Mesenteric fat pad (tissue), 1 donor: ENCODE measurements at regions not wholly inside any gene's neighbourhood (a gene's known extent, or its start where the extent isn't known, plus 50 kb on each side); places are given as distances from the start of the nearest gene placed in this dataset.

ENCODE experiments used
- DNase-seq: peaks from one replicate; pipeline ENCODE4 v3.0.0-alpha.2; 2020; ENCODE audit warnings: low spot score
- donor health status: DM: yes; HTN: yes; CAD: no.

DNA sequence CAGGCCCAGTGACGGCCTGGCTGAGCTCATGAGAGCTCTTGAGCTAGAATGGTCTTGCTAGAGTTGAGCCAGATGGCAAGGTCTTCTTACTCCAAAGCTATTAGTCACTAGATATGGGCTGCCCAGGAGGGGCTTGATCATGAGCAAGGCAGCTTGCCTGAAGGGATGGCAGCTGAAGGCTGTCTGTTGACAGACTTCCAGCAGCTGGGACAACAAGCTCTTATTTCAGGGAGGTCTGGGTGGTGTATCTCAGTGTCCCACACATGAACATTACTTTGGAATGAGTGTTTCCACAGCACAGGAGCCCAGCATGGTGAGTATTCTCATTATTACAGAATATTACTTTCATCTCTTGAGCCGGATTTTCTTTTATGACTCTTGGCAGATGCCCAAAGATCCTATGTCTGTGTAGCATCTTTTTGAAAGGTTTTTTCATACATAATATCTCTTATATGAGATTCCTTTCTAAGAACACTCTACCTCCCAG lies 414.1 kb downstream of the ARHGEF28 start:
- DNase-seq = no peak

DNA sequence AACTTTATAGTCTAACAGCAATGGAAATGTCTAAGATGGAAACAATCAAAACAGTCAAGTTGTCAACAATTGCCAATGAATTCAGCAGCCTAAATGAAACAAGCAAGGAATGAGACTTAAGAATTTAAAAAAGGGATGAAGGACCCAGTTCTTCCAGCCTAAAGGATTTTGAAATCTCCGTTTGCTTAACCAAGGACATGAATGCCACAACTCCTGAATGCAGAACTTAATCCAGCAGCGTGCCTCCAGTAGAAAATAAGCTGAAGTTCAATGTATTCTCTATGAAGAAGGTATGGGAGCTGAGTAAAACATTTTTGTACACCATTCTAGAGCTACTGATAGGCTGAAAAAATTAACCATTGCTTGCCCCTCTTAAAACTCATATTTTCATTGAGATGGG lies 411.3 kb downstream of the ARHGEF28 start:
- DNase-seq = no peak

DNA sequence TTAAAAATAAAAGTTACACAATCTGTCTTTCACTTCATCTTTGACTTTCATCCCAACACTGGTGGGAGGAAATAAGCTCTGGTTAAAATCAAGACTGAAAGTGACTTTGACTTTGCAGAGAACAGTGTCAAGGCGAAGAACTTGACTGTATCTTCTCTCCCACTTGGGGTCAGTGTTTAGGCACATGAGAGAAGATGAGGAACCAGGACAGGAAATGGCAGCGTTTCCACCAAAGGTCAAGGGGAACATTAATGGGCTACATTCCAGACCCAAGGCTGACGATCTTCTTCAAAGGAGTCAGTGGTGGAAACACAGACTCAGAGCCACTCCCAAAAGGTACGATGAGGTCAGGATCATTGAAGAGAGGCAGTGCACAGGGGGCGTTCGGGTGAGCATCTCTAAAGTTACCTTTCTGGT lies 409.5 kb downstream of the ARHGEF28 start:
- DNase-seq = no peak

DNA sequence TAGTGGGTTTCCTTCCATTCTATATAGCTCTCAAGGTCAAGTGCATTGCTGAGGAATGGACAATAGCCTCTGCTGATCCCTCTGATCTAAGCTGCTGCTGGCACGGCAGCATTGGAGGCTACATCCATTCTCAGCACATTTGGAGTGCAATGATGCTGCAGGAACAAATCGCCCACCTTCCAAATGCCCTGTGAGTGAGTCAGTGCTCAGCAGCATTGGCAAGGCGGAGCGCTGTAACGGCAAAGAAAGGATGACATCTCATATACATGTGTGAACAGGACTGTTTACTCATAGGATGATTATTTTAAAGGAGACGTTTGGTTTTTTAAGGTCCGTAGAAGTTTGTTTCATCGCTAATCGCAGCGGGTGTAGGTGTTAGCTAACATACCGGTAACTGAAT lies 408.7 kb downstream of the ARHGEF28 start:
- no peak for DNase-seq

DNA sequence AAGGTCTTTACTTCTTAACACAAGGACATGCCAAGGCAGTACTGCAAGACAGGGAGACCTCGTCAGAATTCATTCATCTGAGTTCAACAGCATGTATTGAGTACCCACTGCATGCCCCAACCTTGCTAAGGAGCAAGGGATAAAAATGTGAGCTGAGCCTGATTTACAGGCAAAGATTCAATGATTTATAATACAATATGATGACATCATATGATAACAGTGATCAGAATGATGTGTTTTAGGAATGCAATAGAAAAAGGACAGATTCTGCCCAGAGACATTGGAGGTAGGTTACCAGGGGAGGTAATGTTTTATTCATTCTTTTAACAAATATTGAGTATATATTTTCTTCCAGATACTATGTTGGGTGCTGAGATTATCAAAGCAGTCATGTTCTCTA lies 406.6 kb downstream of the ARHGEF28 start:
- no peak for DNase-seq

DNA sequence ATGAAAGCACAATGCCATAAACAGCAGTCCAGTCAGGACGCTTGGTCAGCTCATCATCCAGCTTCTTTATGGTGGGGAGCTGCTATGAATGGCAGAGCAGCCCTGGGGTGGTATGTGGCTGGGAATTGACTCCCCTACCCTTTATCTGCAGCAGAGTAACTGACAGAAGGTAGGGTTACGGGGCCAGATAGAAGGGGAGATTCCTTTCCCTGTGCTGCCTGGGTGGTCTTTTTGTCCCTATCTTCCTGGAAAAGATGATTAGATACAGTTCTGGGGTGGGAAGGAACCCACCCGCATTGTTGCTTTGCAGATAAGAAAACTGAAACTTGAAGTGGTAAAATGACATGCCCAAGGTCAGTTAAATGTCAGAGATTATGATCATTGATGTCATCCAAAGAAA lies 405.5 kb downstream of the ARHGEF28 start:
- DNase-seq = no peak

DNA sequence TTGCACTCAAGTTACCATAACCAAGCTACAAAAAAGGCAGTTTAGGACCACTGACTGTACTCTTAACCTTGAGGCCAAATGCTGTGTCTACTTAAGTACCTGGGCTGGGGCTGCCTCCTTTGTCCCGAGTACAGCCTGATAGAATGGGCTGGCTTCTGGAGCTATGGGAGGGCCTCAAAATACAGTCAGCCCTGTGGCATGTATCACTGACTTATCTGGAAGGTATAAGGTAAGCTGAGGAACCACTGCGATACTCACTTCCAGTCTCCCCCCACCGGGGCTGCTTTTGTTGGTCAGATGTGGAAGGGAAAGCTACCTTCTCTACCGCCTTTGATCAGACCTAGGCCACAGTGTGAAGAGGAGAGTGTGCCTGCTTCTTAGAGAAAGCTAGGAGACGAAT lies 404.8 kb downstream of the ARHGEF28 start:
- no peak for DNase-seq

DNA sequence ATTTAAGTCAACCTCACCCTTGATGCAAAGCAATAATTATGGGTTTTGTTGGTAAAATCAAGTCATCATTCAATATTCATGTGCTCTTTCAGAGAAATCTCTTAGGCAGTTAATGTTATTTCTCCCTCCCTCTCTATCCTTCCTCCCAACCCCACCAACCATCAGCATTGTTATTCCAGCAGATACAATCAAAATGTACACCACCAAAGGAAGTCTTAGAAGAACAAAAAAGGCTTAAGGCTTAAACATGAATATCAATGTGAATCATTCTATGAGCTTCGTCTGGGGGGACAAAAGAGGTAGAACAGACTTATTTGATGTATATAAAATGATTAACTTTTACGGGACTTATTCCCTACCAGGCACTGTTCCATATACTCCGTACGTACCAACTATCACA lies 404.4 kb downstream of the ARHGEF28 start:
- no peak for DNase-seq

DNA sequence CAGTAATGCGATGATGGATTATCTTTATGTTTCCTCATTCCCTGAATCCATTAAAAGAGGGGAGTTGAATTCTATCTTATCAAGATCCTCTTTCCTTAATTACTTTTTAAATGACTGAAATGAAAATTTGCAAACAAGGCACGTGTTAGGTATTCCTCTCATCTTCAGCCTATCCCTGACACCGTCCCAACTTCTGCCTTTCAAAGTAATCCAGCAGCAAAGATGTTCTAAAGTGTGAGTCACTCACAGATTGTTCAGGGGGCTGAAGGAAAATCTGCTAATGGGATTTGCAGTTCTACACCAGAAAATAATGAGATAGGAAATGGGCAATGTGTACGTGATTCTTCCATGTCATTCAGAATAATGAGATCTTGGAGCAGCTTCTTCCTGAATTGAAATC lies 403.0 kb downstream of the ARHGEF28 start:
- DNase-seq = no peak

DNA sequence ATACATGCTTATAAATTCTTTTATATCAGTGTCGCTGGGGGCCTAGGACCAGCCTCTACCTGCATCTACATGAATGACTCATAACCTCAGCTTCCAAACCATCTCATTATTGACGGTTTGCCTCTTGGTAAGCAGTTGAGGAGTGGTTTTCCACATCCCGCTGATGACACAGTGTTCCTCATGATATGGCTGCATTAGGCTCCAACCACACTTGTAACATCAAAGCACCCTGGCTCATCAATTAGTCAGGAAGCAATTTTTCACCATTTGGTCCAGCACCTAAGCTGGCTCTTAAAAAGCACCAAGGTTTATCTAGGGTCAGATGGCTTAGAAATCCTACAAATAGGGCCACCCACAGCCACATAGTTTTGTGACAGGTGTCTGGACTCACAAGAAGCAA lies 402.4 kb downstream of the ARHGEF28 start:
- DNase-seq = no peak

DNA sequence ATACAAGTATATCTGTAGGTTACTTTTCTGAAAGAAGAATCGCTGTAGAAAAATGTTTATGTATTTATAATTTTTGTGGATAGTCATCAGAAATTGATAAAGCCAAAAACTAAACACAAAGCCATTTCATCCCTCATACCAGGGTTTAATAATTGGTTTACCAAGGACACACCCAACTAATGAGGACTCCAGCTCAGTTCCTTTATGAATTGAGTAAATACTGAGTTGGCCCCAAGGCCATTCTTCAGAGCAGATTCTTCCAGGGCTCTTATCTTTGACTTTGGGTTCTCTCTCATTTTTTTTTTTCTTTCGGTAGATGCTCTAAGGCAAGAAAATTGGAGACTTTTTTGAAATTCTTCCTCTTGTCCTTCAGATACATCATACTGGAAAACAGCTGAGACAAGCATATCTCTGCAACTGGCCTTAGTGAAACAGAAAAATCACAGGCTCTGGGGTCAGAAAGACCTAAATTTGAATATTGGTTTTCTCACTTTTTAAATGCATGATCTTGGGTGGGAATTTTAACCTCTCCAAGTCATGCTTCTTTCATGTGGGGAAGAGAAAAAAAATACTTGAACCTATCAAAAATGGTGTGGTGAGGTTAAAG lies 401.8 kb downstream of the ARHGEF28 start:
- no peak for DNase-seq

DNA sequence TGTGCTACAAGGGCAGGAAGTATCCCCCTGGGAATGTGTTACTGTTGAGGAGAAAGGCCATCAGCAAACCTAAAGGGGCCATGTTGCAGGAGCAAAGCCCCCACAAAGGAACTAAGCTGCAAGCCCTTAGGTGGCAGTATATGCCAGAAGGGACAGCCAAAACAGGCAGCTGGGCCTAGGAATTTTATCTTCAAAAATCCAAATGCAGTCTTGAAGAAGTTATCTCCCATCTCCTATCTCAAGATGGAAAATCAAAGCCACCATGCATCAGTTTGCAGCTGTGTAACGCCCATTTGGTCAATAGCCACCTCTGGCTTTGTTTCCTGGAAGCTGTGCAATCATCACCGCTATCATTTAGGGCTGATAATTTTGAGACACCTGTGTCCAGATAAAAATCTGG lies 400.3 kb downstream of the ARHGEF28 start:
- DNase-seq = no peak

DNA sequence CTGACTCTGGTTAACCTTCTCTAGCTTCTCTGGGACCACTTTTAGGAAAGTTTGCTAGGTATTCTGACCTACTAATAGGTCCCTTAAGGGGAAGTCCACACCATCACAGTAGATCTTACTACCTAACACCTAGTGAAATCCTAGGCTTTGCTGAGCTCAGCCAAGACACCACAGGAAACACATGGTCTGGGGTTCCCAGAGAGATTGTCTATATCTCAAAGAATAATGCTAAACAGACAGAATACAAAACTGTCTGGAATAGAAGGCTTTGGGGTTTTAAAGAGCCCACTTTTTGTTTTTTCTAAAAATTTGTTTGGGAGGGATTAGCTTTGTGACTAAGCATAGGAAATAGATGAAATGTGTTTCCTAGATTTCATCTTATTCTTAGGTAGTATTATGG lies 395.1 kb downstream of the ARHGEF28 start:
- no peak for DNase-seq

DNA sequence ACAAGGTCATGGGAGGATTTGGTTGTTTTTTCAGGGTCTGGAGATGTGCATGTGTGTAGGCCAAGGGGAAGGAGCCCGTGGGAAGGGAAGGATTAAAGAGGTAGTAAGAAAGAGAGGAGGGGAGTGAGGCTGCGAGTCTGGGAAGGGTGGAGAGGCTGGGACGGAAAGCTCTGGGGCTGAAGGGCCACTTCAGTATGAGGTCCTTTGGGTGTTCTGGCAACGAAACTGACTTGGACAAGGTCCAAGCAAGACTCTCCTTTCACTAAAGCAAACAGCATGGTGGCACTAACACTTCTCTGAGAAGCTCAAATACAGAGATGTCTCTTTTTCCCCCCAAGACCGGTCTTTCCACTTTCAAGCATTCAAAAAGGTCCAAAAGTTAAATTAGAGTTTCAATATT lies 394.5 kb downstream of the ARHGEF28 start:
- DNase-seq = no peak

DNA sequence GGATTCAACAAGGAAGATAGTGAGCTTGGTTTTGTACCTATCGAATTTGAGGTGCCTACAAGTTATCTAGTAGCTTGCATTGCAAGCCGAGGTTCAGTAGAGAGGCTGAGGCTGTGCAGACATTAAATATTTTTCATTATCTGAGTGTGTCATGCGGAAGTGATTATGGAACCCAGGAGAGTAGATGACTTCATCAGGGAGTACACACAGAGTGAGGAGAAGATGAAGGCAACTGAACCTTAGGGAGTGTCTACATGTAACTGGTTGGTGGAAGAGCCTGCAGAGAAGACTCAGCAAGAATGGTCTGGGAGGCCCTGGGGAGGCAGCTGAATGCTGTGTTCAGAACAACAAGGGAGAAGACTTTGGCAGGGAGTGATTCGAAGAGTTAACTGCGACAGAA lies 393.9 kb downstream of the ARHGEF28 start:
- DNase-seq = no peak

DNA sequence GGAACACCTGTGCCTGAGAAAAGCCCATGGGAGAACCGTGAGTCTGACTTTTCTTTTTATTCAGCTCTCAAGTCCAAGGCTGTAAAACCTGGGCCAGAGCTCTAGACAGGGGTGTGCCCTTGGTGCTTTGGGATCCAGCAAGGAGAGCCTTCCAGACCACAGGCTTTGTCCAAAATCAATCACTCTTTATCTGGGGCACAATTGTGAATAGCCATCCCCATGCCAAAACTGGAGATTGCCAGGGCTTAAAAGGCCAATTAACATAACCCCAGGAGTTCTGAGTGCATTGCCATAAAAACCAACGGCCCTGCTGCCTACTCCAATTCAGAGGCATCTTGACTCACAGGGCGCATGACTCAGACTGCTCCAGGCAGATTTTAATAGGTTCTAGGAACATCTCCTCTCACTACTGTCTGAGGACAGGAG lies 391.8 kb downstream of the ARHGEF28 start:
- DNase-seq = no peak

DNA sequence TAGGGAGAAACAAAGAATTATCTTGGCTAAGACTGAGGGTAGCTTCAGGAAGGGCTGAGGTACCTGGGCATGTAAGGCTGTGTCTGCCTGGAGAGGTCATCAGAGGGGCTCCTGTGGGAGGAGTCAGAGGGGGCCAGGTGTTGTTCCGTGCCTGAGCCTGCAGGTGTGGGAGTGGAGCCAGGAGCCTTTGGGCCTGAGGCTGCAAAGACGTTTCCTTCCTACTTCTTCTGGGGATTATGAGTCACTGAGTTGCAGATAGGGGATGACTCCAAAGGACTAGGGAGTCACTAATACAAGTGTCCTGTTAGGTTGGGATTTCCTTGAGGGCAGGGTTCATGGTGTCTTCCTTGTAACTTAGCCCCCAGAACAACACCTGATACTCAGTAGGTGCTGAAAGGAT lies 391.1 kb downstream of the ARHGEF28 start:
- no peak for DNase-seq

DNA sequence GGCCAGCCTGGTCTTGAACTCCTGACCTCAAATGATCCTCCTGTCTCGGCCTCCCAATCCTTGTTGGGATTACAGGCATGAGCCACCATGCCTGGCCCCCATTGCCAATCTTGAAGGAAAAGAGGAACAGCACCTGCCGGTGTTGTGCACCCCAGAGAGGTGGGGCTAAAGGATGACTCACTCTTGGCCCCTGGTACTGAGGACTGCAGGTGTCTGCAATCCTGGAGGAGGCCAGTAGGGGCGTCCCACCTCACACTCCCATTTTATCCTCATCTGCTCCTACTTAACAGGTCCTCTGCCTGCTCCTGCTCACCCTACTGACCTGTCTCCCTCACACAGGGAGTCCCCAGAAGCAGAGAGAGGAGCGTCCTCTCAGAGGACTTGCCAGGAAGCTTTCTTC lies 390.4 kb downstream of the ARHGEF28 start:
- DNase-seq = no peak

DNA sequence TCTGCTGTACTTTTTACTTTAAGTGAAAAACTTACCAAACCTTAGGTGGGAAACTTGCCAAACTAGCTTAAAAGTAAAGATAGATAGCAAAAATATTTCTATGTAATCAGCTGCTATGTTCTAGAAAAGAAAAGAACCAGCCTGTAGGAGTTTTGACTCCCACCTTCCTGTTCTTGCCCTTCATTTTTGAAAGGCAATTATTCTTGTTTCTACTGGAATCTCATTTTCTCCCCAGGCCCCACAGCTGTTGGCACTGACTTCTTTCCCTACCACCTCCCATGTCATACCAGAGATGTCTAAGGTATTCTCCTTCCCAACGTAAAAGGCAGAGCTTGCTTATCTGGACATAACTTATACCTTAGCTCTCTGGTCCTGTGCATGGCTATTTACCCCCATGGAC lies 389.7 kb downstream of the ARHGEF28 start:
- no peak for DNase-seq

DNA sequence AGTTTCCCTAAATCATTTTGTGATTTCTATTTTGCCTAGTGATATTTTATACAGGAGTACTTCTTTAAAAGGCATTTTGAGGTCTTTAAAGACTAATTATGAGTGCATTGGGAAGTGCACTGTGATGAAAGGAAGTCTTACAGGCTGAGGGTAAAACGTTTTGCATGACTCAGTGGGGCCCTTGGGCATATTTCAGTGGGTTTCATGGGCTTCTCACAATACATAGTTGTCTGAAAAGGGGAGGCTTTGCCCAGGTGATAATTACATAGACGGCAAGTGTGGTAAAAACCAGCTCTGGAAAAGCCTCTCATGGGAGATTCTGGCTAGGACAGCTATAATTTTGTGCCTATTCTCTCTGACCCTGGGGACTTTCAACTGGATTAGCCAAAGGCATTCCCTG lies 387.2 kb downstream of the ARHGEF28 start:
- DNase-seq = no peak

DNA sequence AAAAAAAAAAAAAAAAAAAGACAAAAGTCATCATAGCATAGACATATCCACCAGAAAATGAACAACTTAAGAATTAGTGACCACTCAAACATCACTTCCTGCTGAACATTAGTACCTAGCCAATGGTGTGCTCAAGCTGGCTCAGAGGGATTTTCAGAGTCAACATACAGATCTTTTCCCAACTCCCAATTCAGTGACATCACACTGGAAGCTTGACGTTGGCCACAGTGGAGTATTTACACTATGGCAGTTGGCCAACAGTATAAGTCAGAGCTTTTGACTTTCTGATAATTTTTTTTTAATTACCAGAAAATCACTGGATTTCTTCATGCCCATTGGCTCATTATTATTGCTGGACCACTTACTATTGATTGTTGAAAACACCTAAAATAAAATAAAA lies 383.5 kb downstream of the ARHGEF28 start:
- no peak for DNase-seq

DNA sequence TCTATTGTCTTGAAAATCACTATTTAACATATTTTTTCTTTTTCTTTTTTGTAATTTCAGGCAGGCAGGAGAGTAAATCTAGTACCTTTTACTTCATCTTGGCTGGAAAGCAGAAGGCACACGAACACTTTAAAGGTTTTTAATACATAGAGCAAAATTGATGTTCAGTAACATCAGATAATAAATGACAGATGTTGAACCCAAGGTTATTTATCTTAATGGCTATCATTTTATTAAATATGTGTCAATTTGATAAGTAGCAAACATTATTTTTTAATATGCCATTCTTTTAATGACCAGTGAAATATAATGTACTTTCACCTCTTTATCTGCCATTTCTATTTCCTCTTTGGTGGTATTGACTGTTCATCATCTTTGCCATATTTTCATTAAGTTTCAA lies 381.2 kb downstream of the ARHGEF28 start:
- DNase-seq = no peak

DNA sequence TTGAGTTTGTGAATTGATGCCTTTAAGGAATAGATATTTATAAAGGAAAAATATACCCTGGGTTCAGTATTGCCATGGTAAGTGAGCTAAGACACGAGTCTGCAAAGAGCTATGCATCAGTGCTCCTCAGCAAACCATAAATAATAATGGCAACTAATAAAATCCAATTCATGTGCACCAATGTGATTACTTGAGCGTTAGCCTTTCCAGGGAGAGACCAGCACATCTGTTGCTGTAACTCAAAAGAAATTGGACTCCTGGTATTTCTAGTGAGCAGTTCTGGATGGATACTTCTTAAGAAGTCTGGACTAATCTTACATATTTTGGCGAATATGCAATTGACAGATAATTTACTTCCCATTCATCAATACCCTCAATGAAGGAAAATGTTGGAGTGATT lies 373.3 kb downstream of the ARHGEF28 start:
- DNase-seq = no peak

DNA sequence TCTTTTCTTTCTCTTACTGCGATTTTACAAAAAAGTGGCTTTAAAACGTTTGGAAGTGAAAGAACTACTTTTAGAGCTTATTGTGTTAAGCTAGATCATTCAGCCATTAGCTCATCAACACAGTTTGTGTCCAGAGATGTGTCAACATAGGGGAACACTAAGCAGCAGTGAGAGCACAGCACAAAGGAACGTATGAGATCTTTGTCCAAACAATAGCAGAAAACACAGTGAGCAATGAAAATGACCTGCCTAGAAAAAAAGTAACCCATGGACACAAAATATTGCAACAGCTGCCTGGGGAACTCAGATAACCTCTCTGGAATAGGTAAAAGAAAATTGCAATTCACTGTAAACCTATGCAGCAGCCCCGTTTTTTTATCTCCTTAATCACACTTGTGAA lies 372.5 kb downstream of the ARHGEF28 start:
- DNase-seq = no peak
